GM23248 (cell line): ENCODE measurements at regions not wholly inside any gene's neighbourhood (a gene's known extent, or its start where the extent isn't known, plus 50 kb on each side); places are given as distances from the start of the nearest gene placed in this dataset.
"Not testable (repeated sequence)": the region's sequence is repeated elsewhere in the genome, so short reads cannot be mapped to it uniquely, and the experiment has no call there.

ENCODE experiments used
- DNase-seq: peaks from one replicate; pipeline ENCODE4 v3.0.0-alpha.2; 2015
- H2AFZ ChIP-seq: fragments of 200-600 bp; sonication (generic); 2 replicates; pipeline ENCODE4 v1.6.1; 2016; ENCODE audit warnings: antibody characterized with exemption
- H3F3A ChIP-seq: fragments of 200-600 bp; sonication (generic); 2 replicates; pipeline ENCODE4 v1.6.1; 2016; ENCODE audit warnings: mild to moderate bottlenecking, antibody characterized with exemption, mixed run types; ENCODE audit not compliant: insufficient read depth
- H3K27ac ChIP-seq: fragments of 200-600 bp; sonication (generic); 2 replicates; pipeline ENCODE4 v1.5.1; 2016; ENCODE audit warnings: mild to moderate bottlenecking
- H3K27me3 ChIP-seq: fragments of 200-600 bp; sonication (generic); replicated peaks from 2 replicates; pipeline ENCODE4 v1.6.1; 2016; ENCODE audit warnings: mild to moderate bottlenecking; ENCODE audit not compliant: insufficient read depth
- H3K36me3 ChIP-seq: fragments of 200-600 bp; sonication (generic); 2 replicates; pipeline ENCODE4 v1.6.1; 2016; ENCODE audit warnings: low read depth, mild to moderate bottlenecking
- H3K4me1 ChIP-seq: fragments of 200-600 bp; sonication (generic); 2 replicates; pipeline ENCODE4 v1.6.1; 2016; ENCODE audit warnings: mild to moderate bottlenecking; ENCODE audit not compliant: insufficient read depth
- H3K4me2 ChIP-seq: fragments of 200-600 bp; sonication (generic); one replicate; pipeline ENCODE4 v1.6.1; 2016; ENCODE audit warnings: mild to moderate bottlenecking; ENCODE audit not compliant: unreplicated experiment
- H3K4me3 ChIP-seq: fragments of 200-600 bp; sonication (generic); 2 replicates; pipeline ENCODE4 v1.5.1; 2016; ENCODE audit warnings: mild to moderate bottlenecking
- H3K79me2 ChIP-seq: fragments of 200-600 bp; sonication (generic); 2 replicates; pipeline ENCODE4 v1.6.1; 2016; ENCODE audit warnings: mild to moderate bottlenecking; ENCODE audit not compliant: insufficient read depth
- H3K9ac ChIP-seq: fragments of 200-600 bp; sonication (generic); 2 replicates; pipeline ENCODE4 v1.6.1; 2016; ENCODE audit warnings: mild to moderate bottlenecking
- H3K9me2 ChIP-seq: fragments of 200-600 bp; sonication (generic); 2 replicates; pipeline ENCODE4 v1.6.1; 2016; ENCODE audit warnings: mixed run types, mild to moderate bottlenecking, moderate library complexity; ENCODE audit not compliant: insufficient read depth
- H3K9me3 ChIP-seq: fragments of 200-600 bp; sonication (generic); one replicate; pipeline ENCODE4 v1.6.1; 2017; ENCODE audit warnings: low read depth
- H4K20me1 ChIP-seq: fragments of 200-600 bp; sonication (generic); 2 replicates; pipeline ENCODE4 v1.6.0; 2016; ENCODE audit not compliant: insufficient read depth
- EZH2 ChIP-seq: fragments of 200-600 bp; sonication (generic); IDR thresholded peaks from 2 replicates; pipeline ENCODE4 v1.6.1; 2018; ENCODE audit warnings: antibody characterized with exemption, mild to moderate bottlenecking; ENCODE audit not compliant: insufficient read depth, poor library complexity, severe bottlenecking
- EZH2phosphoT487 ChIP-seq: fragments of 200-600 bp; sonication (generic); IDR thresholded peaks from 2 replicates; pipeline ENCODE4 v1.6.1; 2018; ENCODE audit warnings: antibody characterized with exemption, moderate library complexity, mild to moderate bottlenecking, low read depth; ENCODE audit not compliant: insufficient read depth
- WGBS, 2 experiments: methylation state at CpG; one replicate each; pipeline ENCODE4 v1.1.6; 2015 to 2017; ENCODE audit warnings: low lambda C conversion rate in 2 of 2, low coverage in 1 of 2; ENCODE audit errors: missing lambda C conversion rate in 2 of 2; 5-methylcytosine and 5-hydroxymethylcytosine counted together
- in situ Hi-C: fragments of 300-500 bp; cut with MboI; formaldehyde crosslinking; loops from 2 replicates; pipeline ENCODE4 v1.15.0; 2020

DNA sequence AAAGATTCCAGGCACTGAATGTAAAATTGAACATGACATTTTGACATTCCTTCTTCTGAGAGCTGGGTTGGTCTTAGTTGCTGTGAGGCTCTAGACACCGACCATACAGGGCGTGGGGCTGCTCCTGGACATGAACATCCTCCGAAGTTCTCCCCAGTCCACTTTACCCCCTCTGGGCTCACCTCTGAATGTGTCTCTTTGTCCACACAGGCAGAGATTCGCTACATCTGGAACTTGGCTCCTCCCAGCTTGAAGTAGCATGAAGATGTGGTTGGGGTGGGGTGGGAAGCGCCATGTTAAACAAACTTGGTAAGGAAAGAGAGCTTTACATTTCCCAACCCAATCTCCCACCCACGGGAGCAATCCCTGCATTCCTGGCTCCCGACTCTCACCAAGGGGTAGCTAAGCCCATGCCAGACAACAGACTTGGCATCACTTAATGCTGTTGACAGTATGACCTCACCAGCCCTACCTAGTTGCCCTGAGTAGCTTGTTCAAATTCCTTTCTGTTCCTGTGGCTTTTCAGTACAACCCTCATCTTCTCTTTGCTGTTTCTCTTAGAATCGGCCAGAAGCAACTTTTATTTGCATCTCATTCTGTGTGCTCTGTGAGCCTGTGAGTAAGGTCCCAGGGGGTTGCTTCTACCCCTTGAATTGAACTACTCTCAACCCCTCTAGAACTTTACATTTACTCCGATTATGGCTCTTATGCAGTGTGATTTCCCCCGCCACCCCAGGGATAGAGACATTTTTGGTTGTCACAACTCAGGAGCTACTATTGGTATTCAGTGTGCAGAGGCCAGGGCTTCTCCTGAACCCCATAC is 211.4 kb downstream of the SEC23IP start:
- in situ Hi-C loops: no loop called here
- 14 to 20% methylated on average over 10 of the region's 10 CpGs for WGBS, 2 experiments
- no peak for DNase-seq

DNA sequence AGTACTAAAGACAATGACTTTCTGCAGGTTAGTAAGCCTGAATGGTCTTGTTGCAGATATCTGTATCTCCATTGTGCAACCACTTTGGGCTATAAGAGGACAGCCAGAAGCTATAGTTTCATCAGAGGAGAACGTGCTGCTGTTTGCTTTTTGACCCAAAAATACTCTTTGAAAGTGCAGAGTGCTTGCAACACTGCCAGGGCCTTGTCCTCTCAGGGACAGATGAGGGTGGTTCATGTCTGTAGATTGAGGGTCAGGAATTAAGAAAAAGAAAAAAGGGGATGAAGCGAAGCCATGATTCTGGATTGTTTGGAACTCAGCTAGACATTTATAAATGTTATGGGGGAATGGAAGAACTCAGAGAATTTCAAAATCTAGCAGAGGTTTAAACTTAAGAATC is 212.5 kb downstream of the SEC23IP start:
- Histone ChIP-seq H3K36me3 (no peaks in the 10 kb centered on the region), H3K4me3 (no peak overlapping the region), H3K27ac (no peak overlapping the region), H3K9me3 (no peaks in the 10 kb centered on the region), H3K4me1 (no peaks in the 10 kb centered on the region), H3K9ac (no peak overlapping the region), H3K4me2 (no peak overlapping the region), H3K9me2 (no peaks in the 10 kb centered on the region), H3K79me2 (no peaks in the 10 kb centered on the region), H3K27me3 (no peaks in the 10 kb centered on the region), H4K20me1 (no peaks in the 10 kb centered on the region), H3F3A (no peaks in the 10 kb centered on the region), H2AFZ (no peak overlapping the region)
- DNase-seq: no peak
- 7 to 12% methylated on average over 2 of the region's 2 CpGs for WGBS, 2 experiments
- TF ChIP-seq EZH2 (no peak), EZH2phosphoT487 (no peak)
- in situ Hi-C loops: no loop called here

More for the DNA sequence above, 211.4 kb downstream of the SEC23IP start:
- H3K4me3 ChIP-seq: no peak overlapping the region
- no peak overlapping the region for H3K9ac ChIP-seq
- H2AFZ ChIP-seq: no peak overlapping the region
- no peaks in the 10 kb centered on the region for H3K4me1 ChIP-seq
- H3K27ac ChIP-seq: no peak overlapping the region
- H3F3A ChIP-seq: no peaks in the 10 kb centered on the region
- H3K9me2 ChIP-seq: no peaks in the 10 kb centered on the region
- TF ChIP-seq EZH2phosphoT487 (no peak), EZH2 (no peak)
- no peaks in the 10 kb centered on the region for H3K36me3 ChIP-seq
- no peak overlapping the region for H3K4me2 ChIP-seq
- no peaks in the 10 kb centered on the region for H3K9me3 ChIP-seq
- no peaks in the 10 kb centered on the region for H3K27me3 ChIP-seq
- no peaks in the 10 kb centered on the region for H3K79me2 ChIP-seq
- H4K20me1 ChIP-seq: no peaks in the 10 kb centered on the region

DNA sequence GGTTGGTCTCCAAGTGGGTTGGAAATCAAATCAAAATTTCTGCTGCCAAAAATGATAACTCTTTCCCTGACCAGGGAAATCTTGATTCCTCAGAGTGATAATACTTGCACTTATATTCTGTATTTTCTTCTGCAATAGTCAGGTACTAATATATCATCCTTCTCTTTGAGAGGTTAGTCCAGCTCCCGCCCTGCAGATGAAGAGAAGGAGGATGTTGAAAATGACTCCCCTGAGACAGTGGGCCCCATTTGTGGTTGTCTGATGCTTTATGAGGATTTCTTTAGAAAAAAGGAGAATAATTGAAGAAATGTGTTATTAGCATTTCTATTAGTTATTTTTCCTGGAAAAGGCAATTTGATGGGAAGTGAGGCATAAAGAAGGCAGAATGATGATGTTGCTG is 213.0 kb downstream of the SEC23IP start:
- no peak overlapping the region for H3K4me2 ChIP-seq
- H3K9me2 ChIP-seq: no peaks in the 10 kb centered on the region
- DNase-seq: no peak
- in situ Hi-C loops: no loop called here
- no peaks in the 10 kb centered on the region for H3F3A ChIP-seq
- no peak overlapping the region for H3K9ac ChIP-seq
- TF ChIP-seq EZH2phosphoT487: no peak
- TF ChIP-seq EZH2: no peak
- no peak overlapping the region for H2AFZ ChIP-seq
- H4K20me1 ChIP-seq: no peaks in the 10 kb centered on the region
- H3K27me3 ChIP-seq: no peaks in the 10 kb centered on the region
- H3K4me1 ChIP-seq: no peaks in the 10 kb centered on the region
- no peak overlapping the region for H3K27ac ChIP-seq
- no peaks in the 10 kb centered on the region for H3K36me3 ChIP-seq
- H3K4me3 ChIP-seq: no peak overlapping the region
- no peaks in the 10 kb centered on the region for H3K9me3 ChIP-seq
- no peaks in the 10 kb centered on the region for H3K79me2 ChIP-seq
- WGBS, 2 experiments: 0 to 3% methylated on average over 1 of the region's 1 CpG

DNA sequence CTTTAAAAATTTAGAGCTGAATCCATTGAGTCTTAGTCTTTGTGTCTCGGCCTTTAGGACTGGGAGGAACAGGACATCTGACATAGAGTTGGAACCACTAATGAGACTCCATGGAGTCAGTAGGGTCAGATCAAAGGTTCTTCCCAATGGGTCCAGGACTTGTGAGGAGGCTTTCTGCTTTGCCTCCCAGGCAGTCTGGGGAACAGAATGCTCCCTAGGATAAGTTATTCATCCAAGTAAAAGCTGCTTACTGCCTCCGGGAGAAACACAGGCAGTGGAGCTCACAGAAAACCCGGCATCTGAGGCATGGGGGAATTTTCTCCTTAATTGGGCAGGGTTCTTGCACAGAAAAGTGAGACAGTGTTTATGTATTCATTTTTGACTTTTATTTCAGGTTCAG is 216.4 kb downstream of the SEC23IP start:
- in situ Hi-C loops: no loop called here
- WGBS, 2 experiments: 29 to 31% methylated on average over 3 of the region's 3 CpGs
- H3F3A ChIP-seq: no peaks in the 10 kb centered on the region
- no peaks in the 10 kb centered on the region for H3K36me3 ChIP-seq
- DNase-seq: no peak
- no peak overlapping the region for H2AFZ ChIP-seq
- no peak overlapping the region for H3K4me3 ChIP-seq
- H3K79me2 ChIP-seq: no peaks in the 10 kb centered on the region
- H3K27ac ChIP-seq: no peak overlapping the region
- no peak overlapping the region for H3K9ac ChIP-seq
- no peaks in the 10 kb centered on the region for H3K4me1 ChIP-seq
- H3K4me2 ChIP-seq: no peak overlapping the region
- H4K20me1 ChIP-seq: no peaks in the 10 kb centered on the region
- H3K9me3 ChIP-seq: no peaks in the 10 kb centered on the region
- TF ChIP-seq EZH2 (no peak), EZH2phosphoT487 (no peak)
- H3K27me3 ChIP-seq: no peaks in the 10 kb centered on the region
- no peaks in the 10 kb centered on the region for H3K9me2 ChIP-seq

DNA sequence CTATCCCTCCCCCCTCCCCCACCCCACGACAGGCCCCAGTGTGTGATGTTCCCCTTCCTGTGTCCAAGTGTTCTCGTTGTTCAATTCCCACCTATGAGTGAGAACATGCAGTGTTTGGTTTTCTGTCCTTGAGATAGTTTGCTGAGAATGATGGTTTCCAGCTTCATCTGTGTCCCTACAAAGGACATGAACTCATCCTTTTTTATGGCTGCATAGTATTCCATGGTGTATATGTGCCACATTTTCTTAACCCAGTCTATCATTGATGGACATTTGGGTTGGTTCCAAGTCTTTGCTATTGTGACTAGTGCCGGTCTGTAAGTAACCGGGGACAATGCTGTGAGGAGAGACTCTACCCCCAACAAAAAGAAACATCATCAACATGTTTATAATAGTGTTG is 217.2 kb downstream of the SEC23IP start:
- in situ Hi-C loops: not testable (repeated sequence)

More for the DNA sequence above, 217.2 kb downstream of the SEC23IP start:
- not testable (repeated sequence) for H3K4me1 ChIP-seq, H3K27ac ChIP-seq, H3K9me3 ChIP-seq, H3F3A ChIP-seq, H3K4me3 ChIP-seq, DNase-seq, H3K9ac ChIP-seq, H4K20me1 ChIP-seq, H3K27me3 ChIP-seq, H3K36me3 ChIP-seq, H2AFZ ChIP-seq, H3K79me2 ChIP-seq, H3K9me2 ChIP-seq, H3K4me2 ChIP-seq
- WGBS, 2 experiments: 42 to 45% methylated on average over 4 of the region's 4 CpGs
